Right hindlimb (tissue), 1 donor: ENCODE measurements at regions not wholly inside any gene's neighbourhood (a gene's known extent, or its start where the extent isn't known, plus 50 kb on each side); places are given as distances from the start of the nearest gene placed in this dataset.

Source experiments
- DNase-seq: peaks from one replicate; pipeline ENCODE4 v3.0.0-alpha.2; 2018

DNA sequence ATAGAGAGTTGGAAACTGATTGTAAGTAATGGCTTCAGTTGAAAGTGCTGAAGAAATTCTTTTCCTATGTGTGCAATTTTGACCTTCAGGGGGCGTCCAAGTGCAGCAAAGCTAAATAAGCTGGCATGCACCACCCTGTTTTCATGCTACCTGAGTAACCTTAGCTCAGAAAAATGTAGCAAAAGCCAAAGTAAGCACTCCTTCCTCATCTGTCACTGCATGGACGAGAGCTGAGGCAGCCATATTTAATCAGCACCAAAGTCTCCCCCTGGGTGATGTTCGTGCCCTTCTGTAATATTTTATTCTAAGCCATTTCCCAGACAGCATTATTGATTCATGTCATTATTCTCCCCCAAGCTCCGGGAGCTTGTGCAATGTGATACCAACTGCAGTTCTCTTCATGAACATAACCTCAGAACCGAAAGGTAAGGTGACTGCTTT is 123.1 kb downstream of the RPS12 start:
- no peak for DNase-seq

DNA sequence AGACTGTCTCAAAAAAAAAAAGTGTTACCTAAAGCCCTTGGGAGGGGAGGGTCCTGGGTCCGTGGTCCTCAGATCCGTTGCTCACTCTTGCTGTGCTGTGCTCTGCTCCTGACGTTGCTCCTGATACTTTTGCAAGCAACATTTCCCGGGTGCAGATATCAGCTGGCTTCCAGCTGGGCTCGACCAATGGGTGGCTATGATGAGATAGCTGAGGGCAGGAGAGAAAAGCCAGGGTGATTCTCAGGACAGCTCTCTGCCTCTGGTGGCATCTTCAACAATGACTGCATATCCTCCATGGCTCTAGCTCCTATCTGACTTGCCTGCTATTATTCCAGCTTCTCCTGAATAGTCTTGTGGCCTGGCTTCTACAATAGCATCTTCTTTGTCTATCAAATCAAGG is 134.5 kb downstream of the RPS12 start:
- DNase-seq = no peak

DNA sequence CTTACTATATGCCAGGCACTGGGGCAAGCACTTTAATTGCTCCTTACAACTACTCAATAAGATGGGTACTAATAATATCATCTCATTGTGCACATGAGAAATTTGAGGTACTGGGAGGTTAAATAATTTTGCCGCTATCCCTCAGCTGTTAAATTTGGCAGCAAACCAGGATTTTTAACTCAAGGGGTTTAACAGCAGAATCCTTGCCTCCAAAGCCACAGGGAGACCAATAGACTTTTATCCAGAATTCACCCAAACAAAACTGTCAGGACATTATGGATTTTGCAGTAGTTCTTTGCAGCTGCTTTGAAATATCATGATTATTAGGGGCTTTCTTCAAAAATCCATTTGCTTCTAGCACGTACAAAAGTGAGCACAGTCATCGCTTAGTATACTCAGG is 136.2 kb downstream of the RPS12 start:
- DNase-seq = no peak

DNA sequence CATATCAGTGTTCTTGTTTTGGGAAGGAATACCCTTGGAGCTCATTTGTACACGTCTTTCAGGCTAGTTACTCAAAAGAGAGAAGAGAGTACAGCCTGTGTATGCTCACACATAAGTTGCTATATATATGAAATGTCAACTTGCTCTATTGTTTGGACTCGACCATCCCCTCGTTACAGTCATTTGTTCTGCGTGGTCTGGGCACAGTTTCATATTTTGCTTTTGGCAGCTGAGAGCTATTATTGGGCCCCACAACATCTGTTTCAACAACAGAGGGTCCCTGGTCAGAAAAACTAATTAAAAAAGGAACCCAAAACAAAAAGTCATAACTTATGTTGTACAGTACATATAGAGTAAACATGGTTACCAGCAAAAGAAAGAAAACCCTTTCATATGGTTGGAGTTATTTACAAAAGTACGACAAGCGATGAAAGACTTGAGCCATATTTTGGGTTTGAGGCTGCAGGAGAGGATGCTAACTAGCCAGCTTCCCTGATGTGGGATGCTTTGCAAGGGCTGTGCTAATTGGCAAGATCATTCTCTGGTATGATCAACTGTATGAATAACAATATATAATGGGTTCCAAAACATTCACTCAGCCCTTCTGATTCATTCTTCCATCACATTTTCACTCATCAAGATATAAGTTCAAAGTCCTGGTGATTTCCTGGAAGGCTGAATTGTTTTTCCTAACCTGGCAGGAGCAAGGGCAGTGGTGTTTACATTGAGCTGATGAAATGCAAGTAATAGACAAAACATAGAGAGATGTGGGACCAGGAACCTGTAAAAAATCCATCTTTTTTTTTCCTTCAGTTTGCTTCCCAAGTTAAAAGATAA is 137.9 kb downstream of the RPS12 start:
- DNase-seq = peak; percentile 58

DNA sequence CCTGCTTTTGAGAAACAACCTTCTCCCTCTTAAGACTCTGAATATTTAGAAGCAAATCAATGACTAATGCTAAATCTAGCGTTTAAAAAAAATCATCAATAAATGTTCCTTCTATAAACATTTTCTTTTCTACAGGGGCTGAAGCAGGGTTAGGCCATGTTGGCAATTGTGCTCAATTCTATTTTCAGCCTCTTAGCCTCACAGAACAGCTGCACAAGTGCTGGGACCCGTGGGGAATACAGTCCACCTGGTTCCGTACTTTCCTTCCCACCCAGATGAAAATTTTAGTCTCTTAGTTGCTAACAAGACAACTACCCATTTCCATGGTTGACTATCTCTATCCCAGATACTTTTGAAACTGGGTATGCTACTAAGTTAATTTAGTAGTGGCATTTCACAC is 138.6 kb downstream of the RPS12 start:
- DNase-seq = peak; percentile 70

DNA sequence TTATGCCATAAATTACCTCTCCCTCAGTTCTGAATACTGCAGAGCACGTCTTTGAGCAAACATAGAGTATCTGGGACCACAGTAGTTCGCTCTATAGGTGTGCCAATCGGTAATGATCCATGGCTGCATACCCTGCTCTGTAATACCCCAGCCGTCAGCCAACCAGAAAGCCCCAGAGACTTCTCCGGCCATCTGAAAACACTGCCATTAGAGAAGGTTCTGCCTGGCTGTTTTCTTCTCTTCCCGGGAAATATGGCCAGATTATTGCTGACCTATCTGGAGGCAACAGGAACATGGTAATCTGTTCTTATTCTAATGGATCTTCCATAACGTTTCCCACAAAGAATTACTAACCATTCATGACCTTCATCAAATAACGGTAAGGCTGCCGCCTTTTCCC is 139.9 kb downstream of the RPS12 start:
- DNase-seq = peak; percentile 30

DNA sequence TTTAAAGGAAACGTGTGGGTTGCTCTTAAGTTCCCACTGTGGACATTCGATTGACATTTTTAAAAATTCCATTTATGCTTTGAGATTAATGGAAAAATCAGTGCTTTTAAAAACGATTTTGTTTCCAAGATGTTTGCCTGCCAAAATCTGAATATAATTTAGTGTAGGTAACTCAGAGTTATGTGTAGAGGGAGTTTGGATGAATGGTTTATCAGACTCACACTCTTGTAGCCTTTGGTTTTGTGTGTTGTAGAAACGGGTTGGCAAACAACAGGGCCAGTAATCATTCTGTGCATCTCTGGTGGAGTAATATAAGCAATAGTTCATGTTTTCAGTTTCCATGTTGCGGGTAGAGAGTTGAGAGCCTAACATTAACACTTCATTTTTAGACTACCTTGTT is 140.6 kb downstream of the RPS12 start:
- peak; percentile 31 for DNase-seq

DNA sequence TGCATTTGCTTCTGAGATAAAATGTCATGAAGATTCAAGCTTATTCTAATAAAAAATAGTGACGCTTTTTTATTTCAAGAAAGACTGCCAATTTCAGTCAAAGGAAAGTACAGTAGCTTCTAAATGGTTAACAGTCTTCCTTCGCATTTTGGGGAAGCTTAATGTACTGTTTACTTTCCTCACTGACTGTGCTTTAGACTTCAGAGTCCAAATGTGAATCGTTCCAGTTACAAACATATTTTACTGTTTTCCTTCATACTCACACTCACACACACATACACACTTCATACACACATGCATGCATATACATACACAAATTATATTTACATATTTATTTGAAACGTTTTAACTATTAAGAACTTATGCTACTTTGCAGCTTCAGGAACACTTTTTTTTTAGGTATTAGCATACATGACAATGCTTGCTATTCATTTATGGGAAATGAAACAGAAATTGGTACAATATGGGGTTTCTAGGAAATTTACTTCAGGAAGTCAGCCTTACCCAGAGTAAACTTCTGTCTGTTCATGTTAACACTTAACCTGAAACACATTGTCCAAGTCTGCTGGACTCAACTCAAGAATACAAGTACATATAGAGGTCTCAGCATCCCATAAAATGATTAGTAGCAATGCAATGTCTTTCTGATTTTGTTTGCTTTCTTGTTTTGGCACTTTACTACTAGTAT is 145.4 kb downstream of the RPS12 start:
- DNase-seq = no peak

DNA sequence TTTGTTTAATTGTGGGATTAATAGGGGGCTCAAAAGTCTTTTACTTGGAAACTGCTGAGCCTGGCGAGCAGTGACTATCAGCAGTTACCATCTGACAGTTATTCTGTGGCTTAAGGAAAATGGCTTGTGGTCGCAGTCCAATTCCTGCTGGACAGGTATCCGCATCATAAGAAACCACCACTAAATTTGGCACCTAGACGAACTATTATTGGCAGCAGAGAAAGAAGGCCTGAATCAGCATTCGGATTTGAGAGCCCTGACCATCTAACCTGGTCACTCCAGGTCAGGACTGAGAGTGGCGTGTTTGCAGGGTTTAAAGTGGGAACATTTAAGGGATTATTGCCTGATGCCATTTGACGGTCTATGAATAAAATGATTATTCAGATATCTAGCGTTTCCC is 146.4 kb downstream of the RPS12 start:
- DNase-seq = no peak

DNA sequence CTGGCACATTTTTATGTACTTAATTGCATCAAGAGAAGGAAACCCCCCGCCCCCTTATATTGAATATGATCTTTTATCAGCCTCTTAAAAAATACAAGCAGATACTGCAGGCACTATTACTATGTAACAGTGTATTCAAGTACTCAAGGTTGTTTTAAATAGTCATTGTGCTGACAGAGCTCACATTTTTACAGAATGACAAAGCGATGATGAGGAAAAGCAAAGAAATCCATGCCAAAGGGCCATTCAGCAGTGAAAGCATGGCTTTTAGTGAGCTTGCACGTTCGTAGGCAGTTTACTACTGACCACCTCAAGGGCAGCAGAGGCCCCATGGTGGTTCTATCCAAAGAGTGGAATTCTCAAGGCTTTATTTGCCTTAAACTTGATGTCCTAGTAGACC is 146.8 kb downstream of the RPS12 start:
- DNase-seq = no peak

DNA sequence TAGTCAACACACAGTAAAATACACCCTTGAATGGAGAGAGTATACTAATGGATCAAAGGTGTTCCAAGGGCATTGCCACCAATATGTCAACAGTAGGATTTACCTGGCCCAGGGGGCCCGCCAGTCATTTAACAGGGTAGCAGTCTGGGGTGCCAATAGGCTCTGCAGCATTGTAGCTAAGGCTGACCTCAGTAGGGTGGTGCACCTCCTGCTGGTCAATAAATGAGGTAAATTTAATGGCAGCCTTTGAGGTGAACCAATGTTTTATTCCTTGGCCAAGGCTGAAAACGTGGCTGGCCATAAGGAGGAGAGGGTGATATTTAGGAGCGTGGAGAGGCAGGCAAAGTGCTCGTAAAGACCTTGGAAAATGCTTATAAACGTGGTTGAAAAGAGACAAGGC is 147.2 kb downstream of the RPS12 start:
- DNase-seq = no peak

DNA sequence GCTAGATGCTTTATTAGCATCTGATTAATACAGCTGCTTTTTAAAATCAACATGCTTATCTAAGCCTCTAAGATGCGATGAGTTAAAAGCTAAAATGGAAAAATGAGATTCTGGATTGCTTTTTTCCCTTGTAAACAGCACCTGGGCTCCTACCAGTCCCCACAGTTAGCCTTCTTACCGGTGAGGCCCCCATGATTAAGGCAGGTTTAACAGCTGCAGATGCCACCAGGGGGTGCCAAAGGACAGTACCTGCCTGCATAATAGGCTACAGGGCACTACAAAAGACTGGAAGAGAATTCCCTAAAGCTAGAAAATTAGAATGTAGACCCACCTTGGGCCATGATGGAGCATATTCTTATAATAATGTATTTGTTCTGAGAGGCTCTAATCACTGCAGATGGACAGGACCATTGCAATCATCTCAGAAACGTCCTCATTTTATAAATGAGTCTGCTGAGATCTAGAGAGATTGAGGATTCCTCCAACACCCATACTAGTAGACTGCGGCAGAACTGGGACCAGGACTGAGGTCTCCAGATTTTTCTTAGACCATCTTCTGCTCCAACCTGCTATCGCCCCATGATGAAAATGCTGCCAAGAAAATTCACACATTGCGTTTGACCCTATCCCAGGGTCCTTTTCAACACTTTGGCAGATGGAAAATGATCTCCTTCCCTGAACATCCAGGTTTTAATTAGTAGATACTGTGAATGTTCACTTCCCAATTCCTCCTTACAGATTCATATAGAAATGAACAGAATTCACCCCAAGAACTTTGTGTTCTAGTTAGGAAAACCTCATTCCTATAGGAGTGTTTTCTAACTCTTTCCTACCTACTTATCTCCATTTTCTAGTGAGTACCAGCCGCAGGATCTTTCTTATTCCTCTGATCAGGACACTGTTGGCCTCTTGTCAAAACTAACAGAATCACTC is 148.8 kb downstream of the RPS12 start:
- peak; percentile 66 for DNase-seq

DNA sequence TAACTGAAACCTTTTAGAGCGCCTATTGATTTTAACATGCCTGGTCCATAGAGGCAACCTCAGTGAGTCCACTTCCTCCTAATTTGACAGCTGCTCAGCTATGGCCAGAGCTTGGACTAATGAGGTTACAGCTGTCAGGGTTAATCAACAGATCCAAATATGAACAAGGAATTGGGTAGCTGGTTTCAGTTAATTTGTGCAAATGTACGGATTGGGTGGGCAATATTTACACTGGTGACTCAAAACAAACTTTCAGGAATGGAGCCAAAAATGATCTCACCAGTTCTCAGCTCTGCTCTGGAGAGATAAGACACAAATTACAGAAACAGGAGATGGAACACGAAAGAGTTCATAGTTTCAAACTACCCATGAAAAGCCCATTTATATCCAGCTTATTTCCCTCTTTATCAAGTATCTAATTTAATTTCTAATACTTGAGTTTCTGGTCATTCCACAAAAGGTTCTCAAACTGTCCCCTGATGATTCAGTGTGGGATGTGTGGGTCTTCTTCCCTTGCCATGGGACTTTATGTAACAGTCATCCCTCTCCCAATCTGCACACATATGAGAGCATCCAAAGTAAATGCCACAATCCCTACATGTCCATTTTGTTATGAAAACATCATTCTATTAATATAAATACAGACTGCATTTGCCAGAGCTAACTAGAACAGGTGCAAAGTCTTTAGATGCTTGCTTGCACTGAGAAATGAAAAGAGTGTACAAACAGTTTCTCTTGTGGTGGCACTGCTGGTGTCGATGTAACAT is 149.9 kb downstream of the RPS12 start:
- no peak for DNase-seq

DNA sequence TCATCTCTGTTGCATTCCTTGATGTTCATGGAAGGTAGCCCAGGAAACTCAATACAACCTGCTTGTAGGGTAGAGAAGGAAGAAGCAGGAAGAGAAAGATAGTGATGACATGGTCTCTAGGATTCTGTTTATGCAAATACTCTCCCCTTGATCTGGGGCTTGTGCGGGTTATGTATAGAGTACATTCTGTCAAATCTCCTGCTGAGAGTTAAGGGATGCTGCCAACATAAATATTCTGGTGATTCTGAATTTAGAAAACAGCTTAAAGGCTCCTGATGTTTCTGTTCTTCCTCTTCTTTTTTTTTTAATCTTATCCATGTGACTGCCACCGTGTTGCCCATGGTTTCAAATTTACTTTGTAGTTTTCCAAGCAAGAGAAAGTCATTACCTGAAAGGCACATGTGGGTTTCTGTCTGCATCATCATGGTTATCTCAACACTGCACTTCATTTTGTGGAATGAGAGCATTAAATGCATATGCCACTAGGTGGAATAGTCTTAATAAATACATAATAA is 150.6 kb downstream of the RPS12 start:
- DNase-seq = no peak

DNA sequence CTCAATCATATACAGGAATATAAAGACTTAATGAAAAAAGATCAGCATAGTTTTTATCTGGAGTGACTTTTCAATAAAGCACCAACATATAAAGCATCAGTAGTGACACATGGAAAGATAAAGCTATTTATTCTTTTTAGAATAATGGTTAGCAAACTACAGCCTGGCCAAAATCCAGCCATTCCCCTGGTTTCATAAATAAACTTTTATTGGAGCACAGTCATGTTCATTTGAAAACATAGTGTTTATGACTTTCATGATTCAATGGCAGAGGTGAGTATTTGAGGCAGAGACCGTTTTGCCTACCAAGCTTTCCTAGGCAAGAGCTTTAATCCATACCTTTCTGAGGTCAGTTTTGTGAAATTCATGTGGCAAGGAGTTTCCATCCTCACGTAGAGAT is 153.5 kb downstream of the RPS12 start:
- DNase-seq = no peak

DNA sequence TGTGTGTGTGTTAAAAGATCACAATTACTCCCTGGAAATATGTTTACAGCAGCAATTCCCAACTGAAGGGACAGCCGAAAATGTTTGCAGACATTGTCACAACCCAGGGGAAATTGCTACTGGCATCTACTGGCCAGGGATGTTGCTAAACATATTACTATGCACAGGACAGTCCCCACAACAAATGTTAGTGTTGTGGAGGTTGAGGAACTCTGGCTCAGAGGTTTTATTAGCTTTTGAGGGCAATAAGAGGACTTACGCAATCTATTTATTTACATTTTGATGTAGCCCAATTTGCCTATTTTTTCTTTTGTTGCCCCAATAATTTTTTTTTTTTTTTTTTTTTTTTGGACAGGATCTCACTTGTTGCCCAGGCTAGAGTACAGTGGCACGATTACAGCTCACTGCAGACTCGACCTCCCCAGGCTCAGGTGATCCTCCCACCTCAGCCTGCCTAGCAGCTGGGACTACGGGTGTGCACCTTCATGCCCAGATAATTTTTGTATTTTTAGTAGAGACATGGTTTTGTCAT is 154.1 kb downstream of the RPS12 start:
- DNase-seq = no peak

DNA sequence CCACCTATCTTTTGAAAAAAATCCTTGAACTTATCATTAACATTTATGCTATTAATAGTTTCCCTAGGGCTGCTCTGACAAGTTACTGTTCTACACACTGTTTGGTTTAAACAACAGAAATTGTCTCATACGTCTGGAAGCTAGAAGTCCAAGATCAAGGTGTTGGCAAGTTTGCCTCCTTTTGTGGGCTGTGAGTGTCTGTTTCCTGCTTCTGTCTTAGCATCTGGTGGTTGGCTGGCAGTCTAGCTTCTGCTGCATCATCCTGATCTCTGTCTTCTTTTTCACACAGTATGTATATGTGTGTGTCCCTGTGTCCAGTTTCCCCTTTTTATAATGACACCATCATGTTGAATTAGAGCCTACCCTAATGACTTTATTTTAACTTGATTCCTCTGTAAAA is 154.8 kb downstream of the RPS12 start:
- DNase-seq = no peak

DNA sequence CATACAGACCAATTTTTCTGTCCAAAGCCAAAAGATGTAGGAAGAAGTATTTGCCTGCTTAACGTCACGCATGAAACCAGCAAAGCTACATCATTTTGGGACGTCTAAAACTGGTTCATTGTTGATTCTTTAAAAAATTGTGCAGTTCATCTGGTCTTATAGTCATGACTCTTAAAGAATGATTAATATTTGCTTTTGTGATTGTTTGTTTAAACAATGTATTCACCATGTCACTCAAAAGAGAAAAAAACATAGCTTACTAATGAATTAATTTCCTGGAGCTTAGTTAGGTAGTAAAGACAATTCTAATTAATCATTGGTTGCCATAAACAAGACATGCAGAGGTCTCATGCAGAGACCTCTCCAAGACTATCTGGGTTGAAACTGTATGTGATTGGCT is 157.3 kb downstream of the RPS12 start:
- DNase-seq = no peak

DNA sequence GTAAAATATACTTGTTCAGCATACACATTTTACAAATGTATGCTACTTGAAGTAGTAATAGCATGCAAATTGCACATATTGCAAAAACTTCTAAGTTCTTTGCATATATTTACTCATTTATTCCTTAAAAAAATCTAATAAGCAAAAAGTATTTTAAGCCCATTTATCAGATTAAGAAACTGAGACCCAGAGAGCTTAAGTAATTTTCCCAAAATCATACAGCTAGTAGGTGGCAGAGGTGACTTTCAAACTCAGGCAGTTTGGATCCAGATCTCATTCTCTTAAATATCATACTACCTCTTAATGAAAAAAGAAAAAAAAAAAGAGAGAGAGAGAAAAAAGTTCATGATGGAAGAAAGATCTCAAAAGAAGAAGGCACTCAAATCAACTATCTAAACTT is 157.9 kb downstream of the RPS12 start:
- no peak for DNase-seq

DNA sequence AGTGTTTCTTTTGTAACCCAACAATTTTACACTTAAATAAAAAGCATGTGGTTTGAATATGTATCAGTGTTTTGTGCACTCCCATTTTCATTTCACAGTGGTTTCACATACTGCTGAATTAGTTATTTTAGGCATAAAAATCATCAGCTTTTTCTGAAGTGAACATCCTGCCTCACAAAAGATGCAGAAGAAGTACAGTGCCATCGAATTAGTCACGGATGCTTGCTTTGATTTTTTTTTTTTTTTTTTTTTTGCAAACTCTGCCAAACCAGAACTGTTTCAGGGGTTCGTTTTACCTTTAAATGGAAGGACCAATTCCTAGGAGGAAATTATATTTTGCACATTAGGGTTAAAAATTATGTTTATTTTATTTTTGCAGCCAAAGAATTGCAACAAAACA is 158.6 kb downstream of the RPS12 start:
- DNase-seq = no peak

DNA sequence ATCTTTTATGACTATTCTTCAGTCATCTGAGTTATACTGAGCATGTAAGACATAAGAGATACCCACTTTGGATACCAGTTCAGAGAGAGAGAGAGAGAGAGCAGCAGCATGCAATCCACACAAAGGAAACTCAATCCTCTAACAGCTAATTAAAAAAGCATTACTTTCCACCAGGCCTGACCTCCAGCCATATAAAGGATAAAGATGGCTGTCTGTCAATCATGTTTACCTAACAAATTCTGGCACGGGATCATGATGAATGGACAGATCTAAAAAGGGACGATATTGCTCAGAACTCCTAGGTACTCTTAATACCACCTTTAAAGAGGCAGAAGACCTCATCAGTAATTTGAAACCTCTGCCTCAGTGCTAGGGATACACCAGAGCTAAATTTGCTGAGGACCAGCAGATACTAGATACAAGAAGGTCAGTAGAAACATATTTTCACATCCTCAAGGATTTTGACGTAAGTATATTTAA is 159.2 kb downstream of the RPS12 start:
- DNase-seq = no peak

DNA sequence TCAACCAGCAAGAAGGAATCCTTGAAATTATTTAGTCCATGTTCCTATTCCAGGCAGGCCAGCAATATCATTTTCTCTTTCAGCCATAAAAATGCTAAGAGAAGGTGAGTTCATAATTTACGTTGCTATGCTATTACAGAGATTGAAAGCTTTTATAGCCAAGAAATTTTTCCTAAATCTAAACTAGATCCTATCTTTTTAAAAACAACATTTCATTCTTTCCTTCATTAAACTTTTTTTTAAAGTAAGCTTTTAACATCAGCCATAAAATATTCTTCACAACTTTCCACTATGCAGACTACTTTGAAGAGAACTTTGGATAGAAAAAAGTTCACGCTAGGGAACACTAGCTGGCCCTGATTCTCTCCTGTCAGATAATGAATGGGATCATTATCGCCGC is 159.8 kb downstream of the RPS12 start:
- DNase-seq = no peak
